ENCODE measurements at regions not wholly inside any gene's neighbourhood (a gene's known extent, or its start where the extent isn't known, plus 50 kb on each side); places are given as distances from the start of the nearest gene placed in this dataset.

DNA sequence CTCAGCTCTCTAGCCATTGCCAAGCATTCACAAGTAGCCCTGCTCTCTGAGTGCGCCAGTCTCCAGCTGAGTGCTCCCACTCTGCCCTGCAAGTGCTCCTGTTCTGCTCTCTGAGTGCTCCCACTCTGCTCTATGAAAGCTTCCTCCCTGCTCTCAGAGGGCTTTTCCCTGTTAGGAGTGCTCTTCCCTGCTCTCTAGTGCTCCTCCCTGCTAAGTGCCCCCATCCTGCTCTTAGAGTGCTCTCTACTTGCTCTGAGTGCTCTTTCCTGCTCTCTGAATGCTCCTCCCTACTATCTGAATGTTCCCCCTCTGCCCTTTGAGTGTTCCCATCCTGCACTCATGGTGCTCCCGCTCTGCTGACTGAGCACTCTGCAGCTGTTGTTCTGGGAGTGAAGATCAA is 555.4 kb downstream of the NPHP4 start (continued):
- TF ChIP-seq, protein P1, sequence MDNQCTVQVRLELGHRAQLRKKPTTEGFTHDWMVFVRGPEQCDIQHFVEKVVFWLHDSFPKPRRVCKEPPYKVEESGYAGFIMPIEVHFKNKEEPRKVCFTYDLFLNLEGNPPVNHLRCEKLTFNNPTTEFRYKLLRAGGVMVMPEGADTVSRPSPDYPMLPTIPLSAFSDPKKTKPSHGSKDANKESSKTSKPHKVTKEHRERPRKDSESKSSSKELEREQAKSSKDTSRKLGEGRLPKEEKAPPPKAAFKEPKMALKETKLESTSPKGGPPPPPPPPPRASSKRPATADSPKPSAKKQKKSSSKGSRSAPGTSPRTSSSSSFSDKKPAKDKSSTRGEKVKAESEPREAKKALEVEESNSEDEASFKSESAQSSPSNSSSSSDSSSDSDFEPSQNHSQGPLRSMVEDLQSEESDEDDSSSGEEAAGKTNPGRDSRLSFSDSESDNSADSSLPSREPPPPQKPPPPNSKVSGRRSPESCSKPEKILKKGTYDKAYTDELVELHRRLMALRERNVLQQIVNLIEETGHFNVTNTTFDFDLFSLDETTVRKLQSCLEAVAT (IDR thresholded peaks at IDR 0.05): no peak
- TF ChIP-seq RCOR1 (conservative IDR thresholded peaks at IDR 0.05; ENCODE audit: low read depth, low read length) (no peak), TCF12 (IDR thresholded peaks at IDR 0.05; ENCODE audit: low read depth, low read length) (no peak), SMAD5 (IDR thresholded peaks at IDR 0.05; ENCODE audit: low read depth) (no peak)
- TF ChIP-seq, protein P2, sequence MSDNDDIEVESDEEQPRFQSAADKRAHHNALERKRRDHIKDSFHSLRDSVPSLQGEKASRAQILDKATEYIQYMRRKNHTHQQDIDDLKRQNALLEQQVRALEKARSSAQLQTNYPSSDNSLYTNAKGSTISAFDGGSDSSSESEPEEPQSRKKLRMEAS (IDR thresholded peaks at IDR 0.05; ENCODE audit: low read depth, low read length): no peak

DNA sequence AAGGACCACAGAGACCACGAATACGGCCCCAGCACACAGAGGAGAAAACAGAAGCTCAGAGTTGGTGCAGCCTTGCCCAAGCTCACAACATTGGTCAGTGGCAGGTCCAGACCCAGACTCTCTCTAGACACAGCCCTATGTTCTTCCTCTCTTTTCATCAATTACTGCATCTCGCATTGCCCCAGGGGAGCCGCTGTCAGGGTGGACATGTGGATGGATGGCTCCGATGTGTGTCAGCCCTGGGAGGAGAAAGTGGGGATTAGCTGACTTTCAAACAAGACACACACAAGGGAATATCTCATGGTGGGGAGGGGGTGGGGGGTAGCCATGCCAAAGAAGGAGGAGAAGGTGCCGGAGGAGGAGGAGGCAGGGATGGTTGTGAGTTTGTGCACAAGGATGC is 556.8 kb downstream of the NPHP4 start:
- WGBS (ENCODE audit: insufficient coverage, insufficient replicate concordance, low lambda C conversion rate, missing lambda C conversion rate): 61% methylated on average over 6 of the region's 6 CpGs
- ATAC-seq (no peak), FAIRE-seq (no peak), DNase-seq (ENCODE audit: low read depth, low spot score) (no peak)
- H4K20me1 ChIP-seq (ENCODE audit: control insufficient read depth, insufficient read depth): no peaks in the 10 kb centered on the region
- H3K4me3 ChIP-seq: no peak overlapping the region
- H2AFZ ChIP-seq (ENCODE audit: control insufficient read depth, low read depth, low read length): no peak overlapping the region
- ChIA-PET SMC1A (ENCODE audit: uncharacterized antibody, unreplicated experiment) (no interaction called here), CTCF (no interaction called here), RAD21 (ENCODE audit: unreplicated experiment) (no interaction called here), POLR2A (no interaction called here)
- no peaks in the 10 kb centered on the region for H3K4me1 ChIP-seq (ENCODE audit: control insufficient read depth, insufficient read depth, low read length)
- no TSS peak for BruUV-seq (replicated peaks)
- no peak overlapping the region for H3K4me2 ChIP-seq (ENCODE audit: control insufficient read depth, insufficient read depth)
- no peaks in the 10 kb centered on the region for H3K79me2 ChIP-seq (ENCODE audit: control insufficient read depth, insufficient read depth, low read length)
- TF ChIP-seq TCF3 (IDR thresholded peaks at IDR 0.05; ENCODE audit: borderline replicate concordance, insufficient read depth, low read depth, low read length): no peak
- intact Hi-C loops (cut with micrococcal nuclease; ENCODE audit: unreplicated experiment): no loop called here
- H3K36me3 ChIP-seq (ENCODE audit: control insufficient read depth in 2 of 2, insufficient read depth in 2 of 2, low read length in 1 of 2): no peaks in the 10 kb centered on the region
- no peaks in the 10 kb centered on the region for H3K9me3 ChIP-seq (replicated peaks; ENCODE audit: control insufficient read depth, insufficient read depth, low read length)
- no peak overlapping the region for H3K9ac ChIP-seq (ENCODE audit: control insufficient read depth, insufficient read depth, low read length)
- H3K27ac ChIP-seq (ENCODE audit: control insufficient read depth, insufficient read depth): no peak overlapping the region
- in situ Hi-C loops (cut with MboI): no loop called here
- no peaks in the 10 kb centered on the region for H3K27me3 ChIP-seq (replicated peaks in 1 of 2; ENCODE audit: control insufficient read depth in 2 of 2, insufficient read depth in 2 of 2, low read length in 1 of 2)
